ENCODE measurements at regions not wholly inside any gene's neighbourhood (a gene's known extent, or its start where the extent isn't known, plus 50 kb on each side); places are given as distances from the start of the nearest gene placed in this dataset.

GRCh38 chr13:65562305-65562704 lies 1667.8 kb downstream of the PCDH9 start:
- Mint-ChIP-seq H3K4me1 (ENCODE audit: low read depth) (no peaks in the 10 kb centered on the region), H3K9me3 (peaks cover 5% of the 10 kb centered on the region; the same call in 1 of the 2 replicates), H3K27me3 (ENCODE audit: insufficient read depth) (no peaks in the 10 kb centered on the region), H3K36me3 (ENCODE audit: low read depth) (no peaks in the 10 kb centered on the region), H3K4me3 (no peak overlapping the region), H3K27ac (no peak overlapping the region)
- TF ChIP-seq CTCF (IDR thresholded peaks at IDR 0.05) = no peak
- DNase-seq = no peak

- no peak overlapping the region for H3K27ac Mint-ChIP-seq
- H3K9me3 Mint-ChIP-seq = peaks cover 5% of the 10 kb centered on the region; the same call in 1 of the 2 replicates
- no peaks in the 10 kb centered on the region for H3K36me3 Mint-ChIP-seq (ENCODE audit: low read depth)
- H3K4me3 Mint-ChIP-seq = no peak overlapping the region
- H3K4me1 Mint-ChIP-seq (ENCODE audit: low read depth) = no peaks in the 10 kb centered on the region
- TF ChIP-seq CTCF (IDR thresholded peaks at IDR 0.05) = no peak
- DNase-seq = no peak
- no peaks in the 10 kb centered on the region for H3K27me3 Mint-ChIP-seq (ENCODE audit: insufficient read depth)
These were observed 1669.2 kb downstream of the PCDH9 start for GRCh38 chr13:65560936-65561335.

GRCh38 chr13:65555962-65556361 lies 1674.2 kb downstream of the PCDH9 start:
- no peak overlapping the region for H3K4me3 Mint-ChIP-seq
- DNase-seq = no peak
- H3K36me3 Mint-ChIP-seq (ENCODE audit: low read depth) = peaks cover 9% of the 10 kb centered on the region; the same call in 1 of the 2 replicates
- H3K27me3 Mint-ChIP-seq (ENCODE audit: insufficient read depth) = no peaks in the 10 kb centered on the region
- H3K4me1 Mint-ChIP-seq (ENCODE audit: low read depth) = no peaks in the 10 kb centered on the region
- peaks cover 10% of the 10 kb centered on the region for H3K9me3 Mint-ChIP-seq
- H3K27ac Mint-ChIP-seq = no peak overlapping the region
- TF ChIP-seq CTCF (IDR thresholded peaks at IDR 0.05) = no peak

- TF ChIP-seq CTCF (IDR thresholded peaks at IDR 0.05) = no peak
- H3K27ac Mint-ChIP-seq = no peak overlapping the region
- H3K4me1 Mint-ChIP-seq (ENCODE audit: low read depth) = no peaks in the 10 kb centered on the region
- peaks cover 9% of the 10 kb centered on the region; the same call in 1 of the 2 replicates for H3K36me3 Mint-ChIP-seq (ENCODE audit: low read depth)
- H3K4me3 Mint-ChIP-seq = no peak overlapping the region
- no peaks in the 10 kb centered on the region for H3K27me3 Mint-ChIP-seq (ENCODE audit: insufficient read depth)
- peaks cover 17% of the 10 kb centered on the region for H3K9me3 Mint-ChIP-seq
- no peak for DNase-seq
These were observed 1676.9 kb downstream of the PCDH9 start for GRCh38 chr13:65553096-65553727.

- H3K27me3 Mint-ChIP-seq (ENCODE audit: insufficient read depth) = no peaks in the 10 kb centered on the region
- no peak overlapping the region for H3K4me3 Mint-ChIP-seq
- H3K4me1 Mint-ChIP-seq (ENCODE audit: low read depth) = no peaks in the 10 kb centered on the region
- DNase-seq = no peak
- no peak overlapping the region for H3K27ac Mint-ChIP-seq
- TF ChIP-seq CTCF (IDR thresholded peaks at IDR 0.05) = no peak
- peaks cover 23% of the 10 kb centered on the region for H3K9me3 Mint-ChIP-seq
- peaks cover 9% of the 10 kb centered on the region; the same call in 1 of the 2 replicates for H3K36me3 Mint-ChIP-seq (ENCODE audit: low read depth)
These were observed 1678.9 kb downstream of the PCDH9 start for GRCh38 chr13:65551208-65551607.
